Endothelial cell of umbilical vein (primary cell): ENCODE measurements at regions not wholly inside any gene's neighbourhood (a gene's known extent, or its start where the extent isn't known, plus 50 kb on each side); places are given as distances from the start of the nearest gene placed in this dataset.

Experiments used
- BruUV-seq: library from RNA; stranded (reverse); fragments of 400-500 nt; replicated peaks from 2 replicates; lab custom pipeline; 2021; lab: Mats Ljungman, UMichigan
- CTCF ChIA-PET: fragments of 300-600, 350-600 bp; sonication (Branson Sonifier 250); formaldehyde crosslinking; loops from one replicate; lab custom pipeline; 2021; ENCODE audit warnings: antibody characterized with exemption, inconsistent platforms; lab: Charles Lee
- POLR2A ChIA-PET: fragments of 300-600, 350-600 bp; sonication (Branson Sonifier 250); formaldehyde crosslinking; loops from one replicate; lab custom pipeline; 2021; ENCODE audit warnings: antibody characterized with exemption, inconsistent platforms; lab: Charles Lee
- DNase-seq: peaks from one replicate; pipeline ENCODE4 v3.0.0-alpha.2; 2011; ENCODE audit warnings: low read depth, low spot score
- FAIRE-seq: peaks from 2 replicates; lab custom pipeline; 2011; peaks lifted over from hg19 to GRCh38; lab: Jason Lieb, UNC
- H2AFZ ChIP-seq: 2 replicates; pipeline ENCODE4 v1.6.0; 2012; ENCODE audit warnings: low read depth, low read length, control low read depth, inconsistent platforms
- H3K27ac ChIP-seq: 2 replicates; pipeline ENCODE4 v1.5.1; 2011; ENCODE audit warnings: low read depth, mild to moderate bottlenecking, control low read depth, low read length, moderate library complexity; ENCODE audit not compliant: insufficient read depth
- H3K27me3 ChIP-seq, 2 experiments: 2 replicates each; pipeline versions ENCODE4 v1.6.0 to v1.6.1; 2011; ENCODE audit warnings: low read length in 2 of 2, mixed read lengths in 1 of 2; ENCODE audit not compliant: control insufficient read depth in 2 of 2, insufficient read depth in 2 of 2
- H3K36me3 ChIP-seq, 2 experiments: 2 replicates in 1 of 2; 3 replicates in 1 of 2; pipeline ENCODE4 v1.5.1; 2011; ENCODE audit warnings: low read length in 2 of 2, mild to moderate bottlenecking in 1 of 2, moderate library complexity in 1 of 2; ENCODE audit not compliant: control insufficient read depth in 2 of 2, insufficient read depth in 2 of 2; ENCODE audit errors: extremely low read depth in 1 of 2
- H3K4me1 ChIP-seq: 3 replicates; pipeline ENCODE4 v1.5.1; 2011; ENCODE audit warnings: mild to moderate bottlenecking, low read length; ENCODE audit not compliant: control insufficient read depth, insufficient read depth; ENCODE audit errors: extremely low read depth
- H3K4me2 ChIP-seq: 2 replicates; pipeline ENCODE4 v1.6.1; 2011; ENCODE audit warnings: low read length, control low read depth, mixed read lengths; ENCODE audit not compliant: insufficient read depth
- H3K4me3 ChIP-seq, 3 experiments: fragments of 200-600 bp in 1 of 3; sonication (generic), shearing (Covaris generic) in 1 of 3; replicated peaks in 1 of 3; 2 replicates each; pipeline ENCODE4 v1.5.1; 2011 to 2016; ENCODE audit warnings: control low read depth in 3 of 3, low read length in 3 of 3, mild to moderate bottlenecking in 2 of 3, inconsistent platforms in 1 of 3, low read depth in 1 of 3, moderate library complexity in 1 of 3; ENCODE audit not compliant: insufficient read depth in 1 of 3
- H3K79me2 ChIP-seq: 2 replicates; pipeline ENCODE4 v1.6.0; 2012; ENCODE audit warnings: low read length, inconsistent platforms; ENCODE audit not compliant: control insufficient read depth, insufficient read depth
- H3K9ac ChIP-seq: replicated peaks from 2 replicates; pipeline ENCODE3; 2011; ENCODE audit warnings: low read length, control low read depth; ENCODE audit not compliant: insufficient read depth; ENCODE audit errors: extremely low read depth
- H3K9me1 ChIP-seq: replicated peaks from 3 replicates; pipeline ENCODE4 v1.6.0; 2011; ENCODE audit warnings: mild to moderate bottlenecking, low read length; ENCODE audit not compliant: control insufficient read depth, insufficient read depth; ENCODE audit errors: extremely low read depth
- H3K9me3 ChIP-seq: replicated peaks from 2 replicates; pipeline ENCODE4 v1.5.1; 2012; ENCODE audit warnings: low read length, inconsistent platforms; ENCODE audit not compliant: control insufficient read depth, insufficient read depth
- H4K20me1 ChIP-seq: replicated peaks from 2 replicates; pipeline ENCODE3; 2011; ENCODE audit warnings: mild to moderate bottlenecking, low read length; ENCODE audit not compliant: control insufficient read depth, insufficient read depth; ENCODE audit errors: extremely low read depth
- EZH2 ChIP-seq: IDR thresholded peaks from 2 replicates; pipeline ENCODE4 v1.6.1; 2012; ENCODE audit warnings: borderline replicate concordance, low read depth, mild to moderate bottlenecking, moderate library complexity, low read length, inconsistent platforms; ENCODE audit not compliant: severe bottlenecking
- FOS ChIP-seq: IDR thresholded peaks from 2 replicates; pipeline ENCODE4 v1.6.1; 2011; ENCODE audit warnings: mild to moderate bottlenecking, low read length, moderate library complexity, borderline replicate concordance; ENCODE audit not compliant: insufficient read depth
- GATA2 ChIP-seq: IDR thresholded peaks from 2 replicates; pipeline ENCODE4 v1.7.0; 2011; ENCODE audit warnings: low read depth, mild to moderate bottlenecking, moderate library complexity, mixed read lengths, low read length; ENCODE audit not compliant: insufficient read length, insufficient read depth
- JUN ChIP-seq: IDR thresholded peaks from 2 replicates; pipeline ENCODE4 v1.6.1; 2011; ENCODE audit warnings: borderline replicate concordance, low read depth; ENCODE audit not compliant: insufficient read length, insufficient read depth
- MYC ChIP-seq: IDR thresholded peaks from one replicate; pipeline ENCODE4 v1.6.1; 2011; ENCODE audit warnings: mild to moderate bottlenecking, low read depth, low read length
- POLR2A ChIP-seq: IDR thresholded peaks from 2 replicates; pipeline ENCODE4 v1.6.1; 2012; ENCODE audit warnings: low read depth, mild to moderate bottlenecking, control low read depth, low read length
- POLR2AphosphoS5 ChIP-seq: IDR thresholded peaks from 2 replicates; pipeline ENCODE4 v1.6.1; 2012; ENCODE audit warnings: low read depth, mild to moderate bottlenecking, control low read depth, low read length, moderate library complexity; ENCODE audit not compliant: insufficient read depth
- dilution Hi-C: fragments of 300-500 bp; cut with MboI; formaldehyde crosslinking; loops from one replicate; pipeline ENCODE4 v1.15.0; 2019; ENCODE audit warnings: low sequenced_read_pairs; ENCODE audit not compliant: extremely low pct_ligation_motif_present
- intact Hi-C: fragments of 100-400 bp; cut with micrococcal nuclease; formaldehyde crosslinking; loops from one replicate; pipeline ENCODE4 v1.10.0; 2022
- TF ChIP-seq, protein P1 (sequence below), 2 donors: IDR thresholded peaks; 1 replicate in 1 of 2; 2 replicates in 1 of 2; pipeline ENCODE4 v1.5.1; 2011; ENCODE audit warnings: low read length in 2 of 2, mild to moderate bottlenecking in 2 of 2, moderate library complexity in 2 of 2, control low read depth in 1 of 2, inconsistent platforms in 1 of 2, low read depth in 1 of 2; ENCODE audit not compliant: insufficient read depth in 1 of 2; ENCODE audit errors: extremely low read depth in 1 of 2
- TF ChIP-seq, protein P2 (sequence below): IDR thresholded peaks from 2 replicates; pipeline ENCODE4 v1.6.1; 2011; ENCODE audit not compliant: insufficient read depth, insufficient read length

DNA sequence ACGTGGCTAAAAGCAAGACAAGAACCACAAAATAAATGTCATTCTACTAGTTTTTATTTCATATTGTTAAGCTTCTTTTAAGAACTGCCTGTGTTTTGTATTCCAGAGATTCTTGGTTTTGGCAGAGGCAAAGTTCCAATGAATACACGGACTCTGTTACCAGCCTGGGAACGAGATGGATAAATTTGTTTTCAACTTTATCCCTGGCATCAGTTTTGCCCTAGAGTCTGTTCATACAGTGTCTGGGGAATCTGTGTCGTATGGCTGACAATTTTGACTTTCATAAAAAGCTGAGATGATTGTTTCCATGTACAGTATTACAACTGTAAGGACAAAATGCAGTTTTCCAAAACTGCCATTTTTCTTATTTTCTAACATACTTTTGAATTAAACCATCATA, 327.6 kb downstream of the TBC1D4 start:
- Histone ChIP-seq H3K9me1 (no peaks in the 10 kb centered on the region), H3K4me2 (no peak overlapping the region), H3K27ac (no peak overlapping the region), H3K4me3 (no peak overlapping the region), H3K9ac (no peak overlapping the region), H2AFZ (no peak overlapping the region), H3K4me1 (no peaks in the 10 kb centered on the region), H3K79me2 (no peaks in the 10 kb centered on the region), H4K20me1 (no peaks in the 10 kb centered on the region), H3K36me3 (no peaks in the 10 kb centered on the region), H3K9me3 (no peaks in the 10 kb centered on the region), H3K27me3 (no peaks in the 10 kb centered on the region)
- FAIRE-seq (no peak), DNase-seq (no peak)
- ChIA-PET CTCF (no interaction called here), POLR2A (no interaction called here)
- dilution Hi-C loops (no loop called here), intact Hi-C loops (no loop called here)
- TF ChIP-seq POLR2AphosphoS5 (no peak), MYC (no peak), JUN (no peak), FOS (no peak), GATA2 (no peak), EZH2 (no peak), POLR2A (no peak)
- TF ChIP-seq, protein P1, sequence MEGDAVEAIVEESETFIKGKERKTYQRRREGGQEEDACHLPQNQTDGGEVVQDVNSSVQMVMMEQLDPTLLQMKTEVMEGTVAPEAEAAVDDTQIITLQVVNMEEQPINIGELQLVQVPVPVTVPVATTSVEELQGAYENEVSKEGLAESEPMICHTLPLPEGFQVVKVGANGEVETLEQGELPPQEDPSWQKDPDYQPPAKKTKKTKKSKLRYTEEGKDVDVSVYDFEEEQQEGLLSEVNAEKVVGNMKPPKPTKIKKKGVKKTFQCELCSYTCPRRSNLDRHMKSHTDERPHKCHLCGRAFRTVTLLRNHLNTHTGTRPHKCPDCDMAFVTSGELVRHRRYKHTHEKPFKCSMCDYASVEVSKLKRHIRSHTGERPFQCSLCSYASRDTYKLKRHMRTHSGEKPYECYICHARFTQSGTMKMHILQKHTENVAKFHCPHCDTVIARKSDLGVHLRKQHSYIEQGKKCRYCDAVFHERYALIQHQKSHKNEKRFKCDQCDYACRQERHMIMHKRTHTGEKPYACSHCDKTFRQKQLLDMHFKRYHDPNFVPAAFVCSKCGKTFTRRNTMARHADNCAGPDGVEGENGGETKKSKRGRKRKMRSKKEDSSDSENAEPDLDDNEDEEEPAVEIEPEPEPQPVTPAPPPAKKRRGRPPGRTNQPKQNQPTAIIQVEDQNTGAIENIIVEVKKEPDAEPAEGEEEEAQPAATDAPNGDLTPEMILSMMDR (IDR thresholded peaks at IDR 0.05; ENCODE audit: extremely low read depth in 1 of 2, insufficient read depth in 1 of 2, low read depth in 1 of 2, low read length in 2 of 2), result no peak
- TF ChIP-seq, protein P2, sequence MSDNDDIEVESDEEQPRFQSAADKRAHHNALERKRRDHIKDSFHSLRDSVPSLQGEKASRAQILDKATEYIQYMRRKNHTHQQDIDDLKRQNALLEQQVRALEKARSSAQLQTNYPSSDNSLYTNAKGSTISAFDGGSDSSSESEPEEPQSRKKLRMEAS, result no peak
- no TSS peak for BruUV-seq
